ENCODE measurements at regions not wholly inside any gene's neighbourhood (a gene's known extent, or its start where the extent isn't known, plus 50 kb on each side); places are given as distances from the start of the nearest gene placed in this dataset.

- no peak overlapping the region for H2BK120ac ChIP-seq (ENCODE audit: low read depth, low read length, poor library complexity, severe bottlenecking)
- H4K20me1 ChIP-seq (ENCODE audit: control insufficient read depth, insufficient read depth, insufficient read length) = no peaks in the 10 kb centered on the region
- H3K4me1 ChIP-seq (ENCODE audit: insufficient read depth, low read length) = no peaks in the 10 kb centered on the region
- no peak overlapping the region for H2BK15ac ChIP-seq (ENCODE audit: low read depth, low read length)
- H2AFZ ChIP-seq (ENCODE audit: low read length) = no peak overlapping the region
- H3K4me2 ChIP-seq (ENCODE audit: insufficient read depth, insufficient read length, low read length) = no peak overlapping the region
- H3K9ac ChIP-seq (ENCODE audit: extremely low read depth, insufficient read length, low read length) = no peak overlapping the region
- H3K9me3 Mint-ChIP-seq = no peaks in the 10 kb centered on the region; a peak in 3 of 5 replicates
- H3K18ac ChIP-seq (ENCODE audit: insufficient read length, low read depth, low read length) = no peak overlapping the region
- WGBS (ENCODE audit: extremely low coverage, insufficient read length, low lambda C conversion rate) = no CpG with 5 or more reads among the region's 2 CpGs
- H3K9me3 ChIP-seq (ENCODE audit: control insufficient read depth, low read depth, low read length) = no peaks in the 10 kb centered on the region
- H3K27ac ChIP-seq (ENCODE audit: insufficient read length, low read depth, low read length) = no peak overlapping the region
- H3K36me3 Mint-ChIP-seq (ENCODE audit: insufficient read depth in 1 of 3, low read depth in 3 of 3) = no peaks in the 10 kb centered on the region
- no peaks in the 10 kb centered on the region for H3K4me1 Mint-ChIP-seq
- no peak overlapping the region for H3K23ac ChIP-seq (ENCODE audit: insufficient read length, low read depth, low read length)
- H4K8ac ChIP-seq (replicated peaks; ENCODE audit: insufficient read length, low read depth, low read length) = no peak overlapping the region
- no peaks in the 10 kb centered on the region for H3K79me2 ChIP-seq (ENCODE audit: insufficient read depth, low read length)
- no peak overlapping the region for H3K4me3 Mint-ChIP-seq
- DNase-seq = no peak
- no peak overlapping the region for H4K5ac ChIP-seq (ENCODE audit: insufficient read length, low read depth, low read length)
- no peak overlapping the region for H2BK12ac ChIP-seq (ENCODE audit: insufficient read length, low read depth, low read length)
- no peaks in the 10 kb centered on the region for H3K27me3 ChIP-seq (ENCODE audit: insufficient read depth, low read length)
- H2BK20ac ChIP-seq (ENCODE audit: low read depth, low read length, poor library complexity, severe bottlenecking) = no peak overlapping the region
- H3K14ac ChIP-seq (ENCODE audit: insufficient read depth, low read length) = no peak overlapping the region
- TF ChIP-seq, protein P1, sequence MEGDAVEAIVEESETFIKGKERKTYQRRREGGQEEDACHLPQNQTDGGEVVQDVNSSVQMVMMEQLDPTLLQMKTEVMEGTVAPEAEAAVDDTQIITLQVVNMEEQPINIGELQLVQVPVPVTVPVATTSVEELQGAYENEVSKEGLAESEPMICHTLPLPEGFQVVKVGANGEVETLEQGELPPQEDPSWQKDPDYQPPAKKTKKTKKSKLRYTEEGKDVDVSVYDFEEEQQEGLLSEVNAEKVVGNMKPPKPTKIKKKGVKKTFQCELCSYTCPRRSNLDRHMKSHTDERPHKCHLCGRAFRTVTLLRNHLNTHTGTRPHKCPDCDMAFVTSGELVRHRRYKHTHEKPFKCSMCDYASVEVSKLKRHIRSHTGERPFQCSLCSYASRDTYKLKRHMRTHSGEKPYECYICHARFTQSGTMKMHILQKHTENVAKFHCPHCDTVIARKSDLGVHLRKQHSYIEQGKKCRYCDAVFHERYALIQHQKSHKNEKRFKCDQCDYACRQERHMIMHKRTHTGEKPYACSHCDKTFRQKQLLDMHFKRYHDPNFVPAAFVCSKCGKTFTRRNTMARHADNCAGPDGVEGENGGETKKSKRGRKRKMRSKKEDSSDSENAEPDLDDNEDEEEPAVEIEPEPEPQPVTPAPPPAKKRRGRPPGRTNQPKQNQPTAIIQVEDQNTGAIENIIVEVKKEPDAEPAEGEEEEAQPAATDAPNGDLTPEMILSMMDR (conservative IDR thresholded peaks at IDR 0.05) = no peak
- H3T11ph ChIP-seq (ENCODE audit: low read length) = no peak overlapping the region
- H3K27me3 Mint-ChIP-seq (ENCODE audit: low read depth) = no peaks in the 10 kb centered on the region
- H3K27ac Mint-ChIP-seq = no peak overlapping the region
- no peak overlapping the region for H3K4ac ChIP-seq (ENCODE audit: low read depth, low read length)
- H2BK5ac ChIP-seq (ENCODE audit: insufficient read length, low read length) = no peak overlapping the region
- no peak overlapping the region for H2AK5ac ChIP-seq (ENCODE audit: insufficient read length, low read length)
- no peaks in the 10 kb centered on the region for H3K79me1 ChIP-seq (ENCODE audit: insufficient read depth, low read depth, low read length, poor library complexity, severe bottlenecking)
- no peak overlapping the region for H3K56ac ChIP-seq (ENCODE audit: insufficient read length, low read depth, low read length)
- H4K91ac ChIP-seq (ENCODE audit: insufficient read length, low read depth, low read length) = no peak overlapping the region
- no peaks in the 10 kb centered on the region for H3K23me2 ChIP-seq (ENCODE audit: insufficient read length, low read depth, low read length, poor library complexity, severe bottlenecking)
These were observed 810.4 kb downstream of the TRAM1L1 start for GRCh38 chr4:116275006-116275405.
